Fibroblast of skin of left biceps (primary cell): ENCODE measurements at regions not wholly inside any gene's neighbourhood (a gene's known extent, or its start where the extent isn't known, plus 50 kb on each side); places are given as distances from the start of the nearest gene placed in this dataset.

Source experiments
- DNase-seq, 2 experiments: peaks; one replicate each; pipeline ENCODE4 v3.0.0-alpha.2; 2013; ENCODE audit warnings: low read depth in 2 of 2

GRCh38 chr11:128095466-128095981 lies 491.8 kb downstream of the ETS1 start:
- DNase-seq: peak; percentile 13 to 22

DNA sequence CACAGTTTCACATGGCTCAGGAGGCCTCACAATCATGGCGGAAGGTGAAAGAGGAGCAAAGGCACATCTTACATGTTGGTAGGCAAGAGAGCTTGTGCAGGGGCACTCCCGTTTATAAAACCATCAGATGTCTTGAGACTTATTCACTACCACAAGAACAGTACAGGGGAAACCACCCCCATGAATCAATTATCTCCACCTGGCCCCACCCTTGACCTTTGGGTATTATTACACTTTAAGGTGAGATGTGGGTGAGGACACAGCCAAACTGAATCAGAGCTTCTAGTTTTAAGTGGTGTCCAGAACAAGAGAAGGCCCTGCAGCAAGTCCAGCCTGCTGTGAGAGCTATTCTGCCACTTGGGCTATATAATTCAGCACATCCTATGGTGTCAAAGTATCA lies 493.7 kb downstream of the ETS1 start:
- no peak for DNase-seq

DNA sequence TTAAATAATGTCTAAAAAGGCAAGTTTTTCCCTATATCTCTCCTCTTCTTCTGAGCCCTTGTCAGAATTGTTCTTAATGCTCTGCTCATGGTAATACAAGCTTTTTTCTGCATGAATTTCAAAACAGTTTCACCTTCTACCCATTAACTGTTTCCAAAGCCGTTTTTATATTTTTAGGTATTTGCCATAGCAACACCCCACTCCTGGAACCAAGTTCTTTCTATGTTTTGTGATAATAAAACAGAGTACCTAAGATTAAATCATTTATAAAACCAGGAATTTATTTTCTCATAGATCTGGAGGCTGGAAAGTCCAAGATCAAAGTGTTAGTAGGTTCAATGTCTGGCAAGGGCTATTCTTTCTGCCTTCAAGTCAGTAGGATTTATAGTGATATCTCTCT lies 497.4 kb downstream of the ETS1 start:
- DNase-seq: no peak

DNA sequence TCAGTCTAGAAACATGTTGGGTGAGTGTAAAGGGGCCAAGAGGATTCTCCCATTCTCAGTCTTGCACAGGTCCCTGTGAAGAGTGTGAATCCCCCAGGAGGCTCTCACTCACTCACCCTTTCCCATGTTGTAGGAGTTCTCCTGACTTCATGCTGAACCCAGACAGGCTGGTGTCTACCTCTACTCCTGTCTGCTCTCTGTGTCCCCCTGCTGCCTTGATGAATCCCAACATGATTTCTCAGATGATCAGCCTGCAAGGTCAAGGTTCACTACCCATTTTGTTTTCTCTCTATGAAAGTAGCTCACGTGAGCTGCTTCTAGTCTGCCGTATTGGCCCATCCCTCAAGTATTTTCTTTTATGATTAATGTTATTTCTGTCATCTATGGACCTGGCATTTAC lies 500.6 kb downstream of the ETS1 start:
- no peak for DNase-seq

DNA sequence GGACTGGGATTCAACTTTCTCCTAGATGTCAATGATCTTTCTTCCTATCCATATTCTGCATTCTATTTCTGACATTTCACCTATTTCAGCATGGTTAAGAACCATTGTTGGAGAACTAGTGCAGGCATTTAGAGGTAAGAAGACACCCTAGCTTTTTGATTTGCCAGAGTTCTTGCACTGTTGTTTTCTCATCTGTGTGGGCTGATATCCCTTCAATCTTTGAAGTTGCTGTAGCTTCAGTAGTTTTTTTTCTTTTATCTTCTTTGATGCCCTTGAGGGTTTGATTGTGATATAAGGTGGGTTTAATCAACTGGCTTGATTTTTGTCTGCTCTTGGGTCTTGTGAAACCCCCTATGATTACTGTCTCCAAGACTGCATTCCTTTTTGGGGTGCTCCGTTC lies 502.1 kb downstream of the ETS1 start:
- no peak for DNase-seq

DNA sequence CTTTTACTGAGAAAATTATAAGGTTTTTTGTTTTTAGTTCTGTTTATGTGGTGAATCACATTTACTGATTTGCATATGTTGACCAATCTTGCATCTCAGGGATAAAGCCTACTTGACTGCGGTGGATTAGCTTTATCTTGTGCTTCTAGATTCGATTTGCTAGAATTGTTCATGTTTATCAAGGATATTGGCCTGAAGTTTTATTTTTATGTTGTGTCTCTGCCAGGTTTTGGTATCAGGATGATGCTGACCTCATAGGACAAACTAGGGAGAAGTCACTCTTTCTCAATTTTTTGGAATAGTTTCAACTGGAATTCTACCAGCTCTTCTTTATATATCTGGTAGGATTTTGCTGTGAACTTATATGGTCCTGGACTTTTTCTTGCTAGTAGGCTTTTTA lies 504.8 kb downstream of the ETS1 start:
- no peak for DNase-seq

DNA sequence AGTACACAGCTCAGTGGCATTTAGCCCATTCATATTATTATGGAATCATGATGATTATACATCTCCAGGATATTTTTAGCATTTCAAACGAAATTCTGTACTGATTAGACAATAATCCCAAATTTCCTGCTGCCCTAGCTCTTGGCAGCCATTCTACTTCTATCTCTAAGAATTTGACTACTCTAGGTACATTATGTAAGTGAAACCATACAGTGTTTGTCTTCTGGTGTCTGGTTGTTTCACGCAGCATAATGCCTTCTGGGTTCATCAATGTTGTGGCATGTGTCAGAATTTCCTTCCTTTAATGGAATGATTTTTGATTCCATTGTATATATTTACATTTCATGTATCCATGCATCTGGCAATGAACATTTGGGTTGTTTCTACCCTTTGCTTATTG lies 517.7 kb downstream of the ETS1 start:
- DNase-seq: no peak

GRCh38 chr11:128067780-128068179 lies 519.6 kb downstream of the ETS1 start:
- no peak for DNase-seq

DNA sequence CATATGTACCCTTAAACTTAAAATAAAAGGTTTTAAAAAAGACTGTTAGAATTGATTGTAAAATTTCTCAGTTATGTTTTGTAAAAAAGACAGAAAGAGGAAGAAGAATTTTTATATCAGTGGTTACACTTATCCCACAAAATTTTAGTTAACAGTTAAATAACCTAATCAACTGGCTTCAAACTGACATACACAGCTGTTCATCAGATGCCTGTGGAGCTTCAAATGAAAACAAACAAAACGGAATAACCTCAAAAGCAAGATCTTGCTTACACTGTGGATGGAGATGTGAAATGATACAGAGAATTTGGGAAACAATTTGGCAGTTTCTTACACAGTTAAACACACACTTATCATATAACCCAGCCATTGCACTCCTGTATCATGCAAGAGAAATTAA lies 521.0 kb downstream of the ETS1 start:
- no peak for DNase-seq

- no peak for DNase-seq
These were observed 526.0 kb downstream of the ETS1 start for GRCh38 chr11:128061281-128061871.

GRCh38 chr11:128058580-128059208 lies 528.7 kb downstream of the ETS1 start:
- DNase-seq: no peak

DNA sequence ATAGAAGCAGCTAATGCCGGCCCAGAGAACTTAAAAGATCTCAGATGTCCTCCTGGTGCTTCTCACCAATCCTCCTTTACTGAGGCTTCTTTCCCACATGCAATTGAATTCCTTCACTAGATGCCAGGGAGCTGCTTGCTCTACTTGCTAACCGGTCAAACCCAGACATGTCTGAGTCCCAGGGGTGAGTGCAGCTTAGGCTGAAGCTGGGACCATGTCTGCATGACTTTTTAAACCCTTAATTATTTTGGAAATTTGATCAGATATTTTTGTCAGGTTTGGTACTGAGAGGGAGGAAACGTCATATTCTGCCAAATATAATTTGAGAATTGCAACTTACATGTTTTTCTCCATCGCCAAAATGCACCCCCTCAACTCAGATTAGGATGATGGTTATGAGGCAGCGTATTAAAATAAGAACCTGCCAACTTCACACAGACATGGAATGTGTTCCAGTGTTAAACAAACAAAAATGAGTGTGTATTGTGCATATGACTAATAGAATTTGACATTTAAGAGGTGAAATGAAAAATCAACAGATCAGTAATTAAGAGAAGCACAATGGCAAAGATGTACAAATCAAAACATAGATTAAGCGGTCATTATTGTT lies 529.5 kb downstream of the ETS1 start:
- DNase-seq: no peak

DNA sequence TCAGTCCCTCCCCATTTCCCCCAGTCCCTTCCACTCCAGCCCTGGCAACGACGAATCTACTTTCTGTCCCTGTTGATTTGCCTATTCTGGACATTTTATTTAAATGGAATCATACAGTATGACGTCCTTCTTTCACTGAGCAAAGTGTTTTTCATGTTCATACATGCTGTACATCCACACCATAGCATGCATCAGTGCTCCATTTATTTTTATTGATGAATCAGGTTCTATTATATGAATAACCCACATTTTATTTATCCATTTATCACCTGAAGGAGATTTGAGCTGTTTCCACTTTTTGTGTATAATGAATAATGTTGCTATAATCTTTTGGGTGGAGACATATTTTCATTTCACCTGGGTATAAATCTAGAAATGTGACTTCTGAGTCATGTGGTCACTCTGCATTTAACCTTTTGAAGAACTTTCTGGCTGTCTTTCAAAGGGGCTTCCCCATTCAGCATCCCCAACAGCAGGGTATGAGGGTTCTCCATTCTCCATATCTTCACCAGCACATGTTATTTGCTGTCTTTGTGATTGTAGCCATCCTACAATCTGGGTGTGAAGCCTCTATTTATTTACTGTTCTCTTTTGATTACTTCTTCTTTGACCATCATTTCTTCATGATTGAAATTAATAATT lies 531.7 kb downstream of the ETS1 start:
- DNase-seq: no peak

GRCh38 chr11:128053981-128054931 lies 533.1 kb downstream of the ETS1 start:
- DNase-seq: no peak

- peak; percentile 82 to 84 for DNase-seq
These were observed 534.3 kb downstream of the ETS1 start for GRCh38 chr11:128052912-128053641.

GRCh38 chr11:128048121-128048520 lies 539.2 kb downstream of the ETS1 start:
- no peak for DNase-seq

GRCh38 chr11:128047026-128047425 lies 540.3 kb downstream of the ETS1 start:
- DNase-seq: no peak

GRCh38 chr11:128046213-128046612 lies 541.1 kb downstream of the ETS1 start:
- no peak for DNase-seq

DNA sequence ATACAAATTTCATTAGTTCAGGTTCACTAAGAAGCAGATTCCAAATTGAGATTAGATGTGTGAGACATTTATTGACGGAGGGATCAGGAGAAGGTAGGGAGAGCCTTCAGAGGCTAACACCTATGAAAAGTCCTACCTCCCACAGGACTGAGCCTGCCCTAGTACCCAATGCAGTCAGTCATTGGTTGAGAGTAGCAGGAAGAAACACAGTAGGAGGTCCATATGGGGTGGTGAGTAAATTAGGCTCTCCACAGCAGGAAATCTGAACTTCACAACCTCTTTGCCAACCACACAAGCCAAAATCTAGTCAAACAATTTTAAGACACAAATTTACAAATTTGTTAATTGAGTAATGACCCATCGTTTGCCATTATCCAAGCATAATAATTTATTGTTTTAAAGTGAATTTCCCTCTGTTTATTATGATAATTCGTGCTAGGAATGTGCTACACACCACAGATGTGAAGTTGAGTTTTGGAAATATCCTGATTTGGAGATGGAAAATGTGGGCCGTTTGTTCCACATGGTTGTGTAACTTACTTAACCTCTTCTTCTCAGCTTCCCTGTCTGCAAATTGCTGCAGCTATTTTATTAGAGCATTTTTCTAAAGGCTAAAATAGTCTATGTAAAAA lies 542.1 kb downstream of the ETS1 start:
- no peak for DNase-seq

- DNase-seq: no peak
These were observed 545.0 kb downstream of the ETS1 start for GRCh38 chr11:128042290-128042751.
